ENCODE measurements at regions not wholly inside any gene's neighbourhood (a gene's known extent, or its start where the extent isn't known, plus 50 kb on each side); places are given as distances from the start of the nearest gene placed in this dataset.

DNA sequence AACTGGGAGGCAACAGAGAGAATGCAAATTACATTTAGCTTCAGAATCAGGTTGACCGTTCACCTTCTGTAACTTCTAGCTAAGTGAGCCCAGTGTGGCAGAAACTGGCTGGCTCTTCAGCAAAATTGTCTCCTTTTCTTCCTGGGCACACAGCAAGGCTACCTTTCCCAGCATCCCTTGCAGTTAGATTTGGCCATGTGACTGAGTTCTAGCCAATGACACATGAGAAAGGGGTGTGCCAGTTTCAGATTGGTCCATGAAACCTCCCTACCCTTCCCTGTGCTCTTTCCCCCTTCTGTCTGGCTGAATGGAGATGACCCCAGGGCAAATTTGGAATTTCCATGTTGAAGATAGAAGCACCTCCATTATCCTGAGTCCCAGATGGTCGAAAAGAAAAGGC, 72.5 kb upstream of the SMIM23 start:
- CTCF ChIA-PET, result no interaction called here
- Histone ChIP-seq H3K4me2 (replicated peaks; ENCODE audit: low read depth, low read length, poor library complexity, severe bottlenecking) (no peak overlapping the region), H3K4me3 (ENCODE audit: control extremely low read depth in 1 of 5, extremely low read depth in 1 of 5, insufficient read depth in 1 of 5, low read depth in 2 of 5, low read length in 4 of 5) (no peak overlapping the region), H4K20me1 (ENCODE audit: control insufficient read depth, insufficient read depth, low read length, poor library complexity, severe bottlenecking) (no peaks in the 10 kb centered on the region), H3K79me2 (ENCODE audit: control insufficient read depth, insufficient read depth, low read length) (no peaks in the 10 kb centered on the region), H3K9ac (ENCODE audit: low read length) (no peak overlapping the region), H3K36me3 (replicated peaks in 1 of 2; ENCODE audit: control extremely low read depth in 1 of 2, control insufficient read depth in 1 of 2, extremely low read depth in 1 of 2, insufficient read depth in 2 of 2, low read length in 1 of 2) (no peaks in the 10 kb centered on the region), H3K9me3 (ENCODE audit: control extremely low read depth in 1 of 3, control insufficient read depth in 2 of 3, insufficient read depth in 1 of 3, low read length in 2 of 3) (peaks cover 0 to 5% (median 0%) of the 10 kb centered on the region in 3 donors), H3K27me3 (replicated peaks in 1 of 4; ENCODE audit: control extremely low read depth in 1 of 4, control insufficient read depth in 3 of 4, insufficient read depth in 4 of 4, low read length in 3 of 4) (peaks cover 0 to 3% (median 1%) of the 10 kb centered on the region in 4 experiments), H3K27ac (ENCODE audit: low read length in 2 of 2) (no peak overlapping the region), H3K4me1 (ENCODE audit: control insufficient read depth in 2 of 2, insufficient read depth in 2 of 2, low read length in 2 of 2) (no peaks in the 10 kb centered on the region), H2AFZ (ENCODE audit: insufficient read depth, low read depth, low read length, poor library complexity, severe bottlenecking) (no peak overlapping the region)
- intact Hi-C loops (cut with micrococcal nuclease), result no loop called here
- H3K4me1 Mint-ChIP-seq, result no peaks in the 10 kb centered on the region
- 100% methylated on average over 1 of the region's 2 CpGs for WGBS (ENCODE audit: insufficient coverage)
- POLR2A ChIA-PET, result no interaction called here
- ATAC-seq (ENCODE audit: low read depth) (no peak), DNase-seq (no peak)
- H3K27ac Mint-ChIP-seq, result no peak overlapping the region
- no peak overlapping the region for H3K4me3 Mint-ChIP-seq
- H3K9me3 Mint-ChIP-seq (ENCODE audit: insufficient read depth), result peaks cover 4% of the 10 kb centered on the region
- peaks cover 2% of the 10 kb centered on the region for H3K27me3 Mint-ChIP-seq
- TF ChIP-seq EZH2 (IDR thresholded peaks at IDR 0.05; ENCODE audit: borderline replicate concordance, insufficient read depth, low read depth, low read length, poor library complexity, severe bottlenecking) (no peak), CTCF (IDR thresholded peaks at IDR 0.05) (no peak)

- H3K4me3 ChIP-seq (ENCODE audit: control extremely low read depth in 1 of 5, extremely low read depth in 1 of 5, insufficient read depth in 1 of 5, low read depth in 2 of 5, low read length in 4 of 5), result no peak overlapping the region
- POLR2A ChIA-PET, result no interaction called here
- no peaks in the 10 kb centered on the region for H3K4me1 Mint-ChIP-seq
- CTCF ChIA-PET, result no interaction called here
- no peak overlapping the region for H3K27ac ChIP-seq (ENCODE audit: low read length in 2 of 2)
- ATAC-seq (ENCODE audit: low read depth) (no peak), DNase-seq (no peak)
- intact Hi-C loops (cut with micrococcal nuclease), result no loop called here
- no peak overlapping the region for H3K4me2 ChIP-seq (replicated peaks; ENCODE audit: low read depth, low read length, poor library complexity, severe bottlenecking)
- peaks cover 8% of the 10 kb centered on the region for H3K27me3 Mint-ChIP-seq
- TF ChIP-seq CTCF (IDR thresholded peaks at IDR 0.05) (no peak), EZH2 (IDR thresholded peaks at IDR 0.05; ENCODE audit: borderline replicate concordance, insufficient read depth, low read depth, low read length, poor library complexity, severe bottlenecking) (no peak)
- no CpG with 5 or more reads among the region's 2 CpGs for WGBS (ENCODE audit: insufficient coverage)
- H3K9me3 ChIP-seq (ENCODE audit: control extremely low read depth in 1 of 3, control insufficient read depth in 2 of 3, insufficient read depth in 1 of 3, low read length in 2 of 3), result peaks cover 0 to 5% (median 0%) of the 10 kb centered on the region in 3 donors
- H2AFZ ChIP-seq (ENCODE audit: insufficient read depth, low read depth, low read length, poor library complexity, severe bottlenecking), result no peak overlapping the region
- H3K27ac Mint-ChIP-seq, result no peak overlapping the region
- H3K4me1 ChIP-seq (ENCODE audit: control insufficient read depth in 2 of 2, insufficient read depth in 2 of 2, low read length in 2 of 2), result no peaks in the 10 kb centered on the region
- H3K4me3 Mint-ChIP-seq, result no peak overlapping the region
- no peak overlapping the region for H3K9ac ChIP-seq (ENCODE audit: low read length)
- H3K36me3 ChIP-seq (replicated peaks in 1 of 2; ENCODE audit: control extremely low read depth in 1 of 2, control insufficient read depth in 1 of 2, extremely low read depth in 1 of 2, insufficient read depth in 2 of 2, low read length in 1 of 2), result no peaks in the 10 kb centered on the region
- no peaks in the 10 kb centered on the region for H3K79me2 ChIP-seq (ENCODE audit: control insufficient read depth, insufficient read depth, low read length)
- H3K27me3 ChIP-seq (replicated peaks in 1 of 4; ENCODE audit: control extremely low read depth in 1 of 4, control insufficient read depth in 3 of 4, insufficient read depth in 4 of 4, low read length in 3 of 4), result peaks cover 0 to 3% (median 1%) of the 10 kb centered on the region in 4 experiments
- H4K20me1 ChIP-seq (ENCODE audit: control insufficient read depth, insufficient read depth, low read length, poor library complexity, severe bottlenecking), result no peaks in the 10 kb centered on the region
- peaks cover 6% of the 10 kb centered on the region for H3K9me3 Mint-ChIP-seq (ENCODE audit: insufficient read depth)
Measured at GRCh38 chr5:171714261-171714660, 71.4 kb upstream of the SMIM23 start.
